Stimulated activated CD4-positive, alpha-beta T cell treated with anti-CD3 and anti-CD28 coated beads, Interleukin-15, amount 100 ng/mL, for 24 hours (primary cell): ENCODE measurements at regions not wholly inside any gene's neighbourhood (a gene's known extent, or its start where the extent isn't known, plus 50 kb on each side); places are given as distances from the start of the nearest gene placed in this dataset.
"Not testable (repeated sequence)": the region's sequence is repeated elsewhere in the genome, so short reads cannot be mapped to it uniquely, and the experiment has no call there.

ENCODE experiments used
- DNase-seq: peaks from one replicate; pipeline ENCODE4 v3.0.0-alpha.2; 2020

GRCh38 chr1:112817555-112818373 lies 102.6 kb upstream of the PPM1J start:
- no peak for DNase-seq

GRCh38 chr1:112815376-112815775 lies 100.2 kb upstream of the PPM1J start:
- no peak for DNase-seq

GRCh38 chr1:112814645-112815044 lies 99.5 kb upstream of the PPM1J start:
- DNase-seq = not testable (repeated sequence)

- DNase-seq = peak; percentile 80
Measured at GRCh38 chr1:112808861-112809684, 93.9 kb upstream of the PPM1J start.

- no peak for DNase-seq
Measured at GRCh38 chr1:112807999-112808398, 92.9 kb upstream of the PPM1J start.

- DNase-seq = no peak
Measured at GRCh38 chr1:112807117-112807516, 92.0 kb upstream of the PPM1J start.

- DNase-seq = no peak
Measured at GRCh38 chr1:112806090-112806642, 91.0 kb upstream of the PPM1J start.

- DNase-seq = no peak
Measured at GRCh38 chr1:112805155-112805853, 90.2 kb upstream of the PPM1J start.

GRCh38 chr1:112803906-112804762 lies 89.0 kb upstream of the PPM1J start:
- peak; percentile 74 for DNase-seq

GRCh38 chr1:112800289-112800688 lies 85.2 kb upstream of the PPM1J start:
- DNase-seq = no peak

- DNase-seq = no peak
Measured at GRCh38 chr1:112798292-112798691, 83.2 kb upstream of the PPM1J start.

- no peak for DNase-seq
Measured at GRCh38 chr1:112797224-112797623, 82.1 kb upstream of the PPM1J start.

- no peak for DNase-seq
Measured at GRCh38 chr1:112794654-112795239, 79.6 kb upstream of the PPM1J start.

GRCh38 chr1:112793631-112794565 lies 78.8 kb upstream of the PPM1J start:
- no peak for DNase-seq

GRCh38 chr1:112791723-112792104 lies 76.6 kb upstream of the PPM1J start:
- no peak for DNase-seq

- DNase-seq = no peak
Measured at GRCh38 chr1:112790920-112791722, 76.0 kb upstream of the PPM1J start.

GRCh38 chr1:112788561-112788960 lies 73.4 kb upstream of the PPM1J start:
- DNase-seq = no peak

GRCh38 chr1:112788054-112788453 lies 72.9 kb upstream of the PPM1J start:
- DNase-seq = no peak

GRCh38 chr1:112783059-112783458 lies 67.9 kb upstream of the PPM1J start:
- no peak for DNase-seq
